GM10266 (cell line): ENCODE measurements at regions not wholly inside any gene's neighbourhood (a gene's known extent, or its start where the extent isn't known, plus 50 kb on each side); places are given as distances from the start of the nearest gene placed in this dataset.

ENCODE experiments used
- DNase-seq: peaks from one replicate; pipeline ENCODE4 v3.0.0; 2012; ENCODE audit errors: extremely low spot score
- CTCF ChIP-seq: IDR thresholded peaks from 2 replicates; pipeline ENCODE4 v1.5.1; 2012; ENCODE audit warnings: mild to moderate bottlenecking, low read depth; ENCODE audit not compliant: control insufficient read depth, insufficient read depth; ENCODE audit errors: missing control alignments

GRCh38 chr14:36465178-36465577 is 54.9 kb downstream of the NKX2-1 start:
- DNase-seq: no peak
- no peak for TF ChIP-seq CTCF

- DNase-seq: no peak
- no peak for TF ChIP-seq CTCF
Observed at GRCh38 chr14:36462890-36463289, 57.1 kb downstream of the NKX2-1 start.

- DNase-seq: no peak
- TF ChIP-seq CTCF: no peak
Observed at GRCh38 chr14:36455241-36455627, 64.8 kb downstream of the NKX2-1 start.

GRCh38 chr14:36454599-36455240 is 65.3 kb downstream of the NKX2-1 start:
- TF ChIP-seq CTCF: no peak
- DNase-seq: no peak

GRCh38 chr14:36452860-36453259 is 67.2 kb downstream of the NKX2-1 start:
- DNase-seq: no peak

GRCh38 chr14:36451310-36452065 is 68.5 kb downstream of the NKX2-1 start:
- DNase-seq: no peak
- no peak for TF ChIP-seq CTCF

More at GRCh38 chr14:36452860-36453259, 67.2 kb downstream of the NKX2-1 start:
- TF ChIP-seq CTCF: no peak

GRCh38 chr14:36450550-36450949 is 69.5 kb downstream of the NKX2-1 start:
- no peak for DNase-seq
- TF ChIP-seq CTCF: no peak
